Heart left ventricle (tissue), 13 donors: ENCODE measurements at regions not wholly inside any gene's neighbourhood (a gene's known extent, or its start where the extent isn't known, plus 50 kb on each side); places are given as distances from the start of the nearest gene placed in this dataset.

Experiments used
- POLR2A ChIP-seq, 2 donors: fragments of 450-650 bp; IDR thresholded peaks; one replicate each; pipeline ENCODE4 v1.6.1; 2017; ENCODE audit warnings: antibody characterized with exemption in 2 of 2, mild to moderate bottlenecking in 2 of 2, moderate library complexity in 2 of 2
- TF ChIP-seq, protein P1 (sequence below), 12 donors: fragments of 200-600 bp; sonication (generic) in 4 of 12; IDR thresholded peaks; one replicate each; pipeline versions ENCODE4 v1.5.0 to v1.8.0; 2018 to 2022; ENCODE audit warnings: antibody characterized with exemption in 12 of 12, mild to moderate bottlenecking in 5 of 12
- donor health status: ischemic (EF 13 %, LVEDD 7.1; RV severe dilation, severe dysfunction).
- donor health status: DM: no; HTN: yes; CAD: no.
- donor health status: DM: no; HTN: no; CAD: no.
- donor health status: ischemic (EF 25% LVEDD 6.9; RV normal size, moderate dysfunction).
- donor health status: ischemic (EF 25% LVEDD 5.7; RV mildly dilated, moderate dysfunction).
- donor health status: ischemic (EF 35%, LVEDD 5.7; RV mildly dilated, moderate dysfunction).
- donor health status: nonischemic (EF 11% LVEDD 7.7; RV severe dilation, severe dysfunction).
- donor health status: DM: yes; HTN: yes; CAD: no.
- donor health status: PGD.
- donor health status: ischemic (EF 29% LVEDD 5.4; RV normal size, mild dysfunction).
- donor health status: nonischemic (EF 23%, LVEDD 6.1; RV moderate dilation, normal function).

GRCh38 chr7:11297126-11297625, 323.5 kb downstream of the PHF14 start:
- TF ChIP-seq POLR2A (IDR thresholded peaks at IDR 0.05), result no peak
- TF ChIP-seq, protein P1, sequence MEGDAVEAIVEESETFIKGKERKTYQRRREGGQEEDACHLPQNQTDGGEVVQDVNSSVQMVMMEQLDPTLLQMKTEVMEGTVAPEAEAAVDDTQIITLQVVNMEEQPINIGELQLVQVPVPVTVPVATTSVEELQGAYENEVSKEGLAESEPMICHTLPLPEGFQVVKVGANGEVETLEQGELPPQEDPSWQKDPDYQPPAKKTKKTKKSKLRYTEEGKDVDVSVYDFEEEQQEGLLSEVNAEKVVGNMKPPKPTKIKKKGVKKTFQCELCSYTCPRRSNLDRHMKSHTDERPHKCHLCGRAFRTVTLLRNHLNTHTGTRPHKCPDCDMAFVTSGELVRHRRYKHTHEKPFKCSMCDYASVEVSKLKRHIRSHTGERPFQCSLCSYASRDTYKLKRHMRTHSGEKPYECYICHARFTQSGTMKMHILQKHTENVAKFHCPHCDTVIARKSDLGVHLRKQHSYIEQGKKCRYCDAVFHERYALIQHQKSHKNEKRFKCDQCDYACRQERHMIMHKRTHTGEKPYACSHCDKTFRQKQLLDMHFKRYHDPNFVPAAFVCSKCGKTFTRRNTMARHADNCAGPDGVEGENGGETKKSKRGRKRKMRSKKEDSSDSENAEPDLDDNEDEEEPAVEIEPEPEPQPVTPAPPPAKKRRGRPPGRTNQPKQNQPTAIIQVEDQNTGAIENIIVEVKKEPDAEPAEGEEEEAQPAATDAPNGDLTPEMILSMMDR (IDR thresholded peaks at IDR 0.05), result no peak
